Esophagus muscularis mucosa (tissue), 4 donors: ENCODE measurements at regions not wholly inside any gene's neighbourhood (a gene's known extent, or its start where the extent isn't known, plus 50 kb on each side); places are given as distances from the start of the nearest gene placed in this dataset.

Source experiments
- DNase-seq: peaks from one replicate; pipeline ENCODE4 v3.0.0-alpha.2; 2017; ENCODE audit errors: extremely low spot score
- H3K27ac ChIP-seq, 4 donors: fragments of 200-600 bp; sonication (generic); replicated peaks in 1 of 4; 1 replicate in 3 of 4; 2 replicates in 1 of 4; pipeline ENCODE4 v1.5.1; 2016 to 2019; ENCODE audit warnings: mild to moderate bottlenecking in 1 of 4
- H3K27me3 ChIP-seq, 4 donors: fragments of 200-600 bp; sonication (generic); one replicate each; pipeline versions ENCODE4 v1.5.1 to v1.6.0; 2016 to 2019
- H3K36me3 ChIP-seq, 4 donors: fragments of 200-600 bp; sonication (generic); one replicate each; pipeline ENCODE4 v1.5.1; 2016 to 2019
- H3K4me1 ChIP-seq, 4 donors: fragments of 200-600 bp; sonication (generic); one replicate each; pipeline ENCODE4 v1.5.1; 2016 to 2019
- H3K4me3 ChIP-seq, 4 donors: fragments of 200-600 bp; sonication (generic); 1 replicate in 2 of 4; 2 replicates in 2 of 4; pipeline ENCODE4 v1.5.1; 2016 to 2019; ENCODE audit warnings: mild to moderate bottlenecking in 4 of 4, moderate library complexity in 1 of 4
- H3K9me3 ChIP-seq, 4 donors: fragments of 200-600 bp; sonication (generic); 1 replicate in 3 of 4; 2 replicates in 1 of 4; pipeline ENCODE4 v1.5.1; 2016 to 2019
- EP300 ChIP-seq: sonication (generic); formaldehyde crosslinking; IDR thresholded peaks from one replicate; pipeline ENCODE4 v1.6.1; 2017; ENCODE audit warnings: antibody characterized with exemption
- POLR2A ChIP-seq: fragments of 450-650 bp; IDR thresholded peaks from one replicate; pipeline ENCODE4 v1.6.1; 2017; ENCODE audit warnings: antibody characterized with exemption, moderate library complexity, mild to moderate bottlenecking, low read depth
- POLR2AphosphoS5 ChIP-seq, 2 donors: sonication (generic); formaldehyde crosslinking; IDR thresholded peaks; one replicate each; pipeline ENCODE4 v1.6.1; 2017; ENCODE audit warnings: antibody characterized with exemption in 2 of 2
- WGBS: methylation state at CpG from one replicate; pipeline ENCODE4 v1.1.5; 2018; 5-methylcytosine and 5-hydroxymethylcytosine counted together
- intact Hi-C: fragments of 100-400 bp; cut with DNase I; formaldehyde crosslinking; loops from one replicate; pipeline ENCODE4 v1.15.1; 2023
- TF ChIP-seq, protein P1 (sequence below), 3 experiments: fragments of 200-600 bp in 2 of 3; fragments of 450-650 bp in 1 of 3; sonication (generic) in 2 of 3; IDR thresholded peaks; one replicate each; pipeline ENCODE4 v1.5.1; 2017 to 2019; ENCODE audit warnings: antibody characterized with exemption in 3 of 3, mild to moderate bottlenecking in 2 of 3, moderate library complexity in 1 of 3

GRCh38 chr1:98018074-98018473 lies 97.2 kb upstream of the DPYD start:
- WGBS, result 84% methylated on average over 2 of the region's 2 CpGs
- intact Hi-C loops, result no loop called here

GRCh38 chr1:98017184-98017583 lies 96.3 kb upstream of the DPYD start:
- Histone ChIP-seq H3K4me1 (no peaks in the 10 kb centered on the region), H3K36me3 (no peaks in the 10 kb centered on the region), H3K9me3 (no peaks in the 10 kb centered on the region), H3K27me3 (no peaks in the 10 kb centered on the region), H3K4me3 (no peak overlapping the region), H3K27ac (no peak overlapping the region)
- no peak for DNase-seq
- intact Hi-C loops, result no loop called here
- TF ChIP-seq POLR2A, result no peak
- TF ChIP-seq, protein P1, sequence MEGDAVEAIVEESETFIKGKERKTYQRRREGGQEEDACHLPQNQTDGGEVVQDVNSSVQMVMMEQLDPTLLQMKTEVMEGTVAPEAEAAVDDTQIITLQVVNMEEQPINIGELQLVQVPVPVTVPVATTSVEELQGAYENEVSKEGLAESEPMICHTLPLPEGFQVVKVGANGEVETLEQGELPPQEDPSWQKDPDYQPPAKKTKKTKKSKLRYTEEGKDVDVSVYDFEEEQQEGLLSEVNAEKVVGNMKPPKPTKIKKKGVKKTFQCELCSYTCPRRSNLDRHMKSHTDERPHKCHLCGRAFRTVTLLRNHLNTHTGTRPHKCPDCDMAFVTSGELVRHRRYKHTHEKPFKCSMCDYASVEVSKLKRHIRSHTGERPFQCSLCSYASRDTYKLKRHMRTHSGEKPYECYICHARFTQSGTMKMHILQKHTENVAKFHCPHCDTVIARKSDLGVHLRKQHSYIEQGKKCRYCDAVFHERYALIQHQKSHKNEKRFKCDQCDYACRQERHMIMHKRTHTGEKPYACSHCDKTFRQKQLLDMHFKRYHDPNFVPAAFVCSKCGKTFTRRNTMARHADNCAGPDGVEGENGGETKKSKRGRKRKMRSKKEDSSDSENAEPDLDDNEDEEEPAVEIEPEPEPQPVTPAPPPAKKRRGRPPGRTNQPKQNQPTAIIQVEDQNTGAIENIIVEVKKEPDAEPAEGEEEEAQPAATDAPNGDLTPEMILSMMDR (IDR thresholded peaks at IDR 0.05), result no peak
- TF ChIP-seq EP300, result no peak
- TF ChIP-seq POLR2AphosphoS5 (IDR thresholded peaks at IDR 0.05), result no peak

More at GRCh38 chr1:98018074-98018473, 97.2 kb upstream of the DPYD start:
- Histone ChIP-seq H3K9me3 (no peaks in the 10 kb centered on the region), H3K36me3 (no peaks in the 10 kb centered on the region), H3K27ac (no peak overlapping the region), H3K27me3 (no peaks in the 10 kb centered on the region), H3K4me3 (no peak overlapping the region), H3K4me1 (no peaks in the 10 kb centered on the region)
- no peak for DNase-seq
- no peak for TF ChIP-seq POLR2AphosphoS5 (IDR thresholded peaks at IDR 0.05)
- TF ChIP-seq EP300, result no peak
- TF ChIP-seq, protein P1 (IDR thresholded peaks at IDR 0.05), result no peak
- TF ChIP-seq POLR2A, result no peak

DNA sequence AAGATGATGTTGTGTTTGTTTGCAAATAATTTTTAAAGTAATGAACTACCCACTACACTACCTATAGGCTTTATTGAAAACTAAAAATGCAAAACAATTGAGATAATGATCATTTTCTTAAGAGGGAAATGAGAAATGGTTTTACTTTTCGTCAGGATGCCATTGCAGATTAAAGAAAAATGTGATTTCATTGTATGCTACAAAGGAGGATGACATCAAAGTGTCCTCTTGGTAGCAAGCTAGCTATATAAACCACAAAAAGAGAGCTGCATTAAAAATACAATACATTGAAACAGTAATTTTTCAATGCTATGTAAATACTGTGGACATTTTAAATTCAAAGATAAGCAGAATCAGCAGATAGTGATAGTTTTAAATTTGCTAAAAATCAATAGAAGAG lies 87.5 kb upstream of the DPYD start:
- intact Hi-C loops, result no loop called here
- no peak for TF ChIP-seq EP300
- TF ChIP-seq, protein P1 (IDR thresholded peaks at IDR 0.05), result no peak
- TF ChIP-seq POLR2AphosphoS5 (IDR thresholded peaks at IDR 0.05), result no peak
- TF ChIP-seq POLR2A, result no peak
- no peaks in the 10 kb centered on the region for H3K27me3 ChIP-seq
- H3K36me3 ChIP-seq, result no peaks in the 10 kb centered on the region
- WGBS, result 69% methylated on average over 1 of the region's 1 CpG
- no peak overlapping the region for H3K4me3 ChIP-seq
- H3K4me1 ChIP-seq, result no peaks in the 10 kb centered on the region
- H3K27ac ChIP-seq, result no peak overlapping the region
- no peak for DNase-seq
- no peaks in the 10 kb centered on the region for H3K9me3 ChIP-seq

DNA sequence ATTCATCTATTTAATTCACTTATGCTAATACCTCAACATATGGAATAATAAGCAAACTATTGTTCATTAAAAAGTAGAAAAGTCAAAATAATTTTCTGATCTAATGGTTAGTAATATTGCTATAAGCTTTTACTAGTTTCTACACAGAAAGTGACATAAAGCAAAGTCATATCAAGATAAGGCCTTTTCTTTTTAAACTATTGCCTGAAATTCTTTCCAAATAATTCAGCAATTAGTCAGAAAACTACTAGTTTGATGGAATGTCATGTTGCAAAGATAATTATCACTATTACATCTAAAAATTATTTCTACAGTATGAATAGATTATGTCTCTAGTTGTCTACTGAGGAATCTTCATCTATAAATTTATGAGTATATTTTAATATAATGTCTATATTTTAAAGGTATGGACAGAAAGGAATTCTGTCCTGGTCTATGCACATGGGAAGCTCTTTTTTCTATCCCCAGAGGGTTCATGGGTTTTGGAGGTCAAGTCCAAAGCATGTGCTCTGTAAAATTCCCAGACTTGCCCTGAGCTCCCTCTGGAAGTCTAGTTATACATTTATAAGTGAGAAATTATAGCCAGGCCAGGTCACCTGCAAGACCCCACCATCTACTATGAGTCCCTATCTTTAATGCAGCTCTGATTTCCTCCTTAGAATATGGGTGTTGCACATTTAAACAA lies 84.6 kb upstream of the DPYD start:
- Histone ChIP-seq H3K27ac (no peak overlapping the region), H3K9me3 (no peaks in the 10 kb centered on the region), H3K36me3 (no peaks in the 10 kb centered on the region), H3K27me3 (no peaks in the 10 kb centered on the region), H3K4me1 (no peaks in the 10 kb centered on the region), H3K4me3 (no peak overlapping the region)
- intact Hi-C loops, result no loop called here
- no peak for DNase-seq
- TF ChIP-seq EP300 (no peak), POLR2A (no peak), POLR2AphosphoS5 (IDR thresholded peaks at IDR 0.05) (no peak)
- TF ChIP-seq, protein P1 (IDR thresholded peaks at IDR 0.05), result no peak

GRCh38 chr1:98003442-98003841 lies 82.6 kb upstream of the DPYD start:
- Histone ChIP-seq H3K9me3 (no peaks in the 10 kb centered on the region), H3K4me3 (no peak overlapping the region), H3K36me3 (no peaks in the 10 kb centered on the region), H3K27ac (no peak overlapping the region), H3K4me1 (no peaks in the 10 kb centered on the region), H3K27me3 (no peaks in the 10 kb centered on the region)
- 42% methylated on average over 1 of the region's 1 CpG for WGBS
- DNase-seq, result no peak
- TF ChIP-seq POLR2AphosphoS5 (IDR thresholded peaks at IDR 0.05) (no peak), POLR2A (no peak), EP300 (no peak)
- TF ChIP-seq, protein P1 (IDR thresholded peaks at IDR 0.05), result no peak
- intact Hi-C loops, result no loop called here
